Psoas muscle (tissue), 7 donors: ENCODE measurements at regions not wholly inside any gene's neighbourhood (a gene's known extent, or its start where the extent isn't known, plus 50 kb on each side); places are given as distances from the start of the nearest gene placed in this dataset.
"Not testable (repeated sequence)": the region's sequence is repeated elsewhere in the genome, so short reads cannot be mapped to it uniquely, and the experiment has no call there.

Source experiments
- ATAC-seq, 4 donors: fragments of 200-7000 bp; cut with Tn5 transposase; one replicate each; pipeline ENCODE4 v1.9.1; 2020; ENCODE audit warnings: moderate library complexity in 3 of 4, mild to moderate bottlenecking in 2 of 4
- DNase-seq, 2 donors: peaks; one replicate each; pipeline ENCODE4 v3.0.0-alpha.2; 2020
- H3K27ac ChIP-seq: fragments of 200-600 bp; one replicate; pipeline ENCODE4 v1.8.0; 2022
- H3K27me3 ChIP-seq, 3 donors: fragments of 200-600 bp in 1 of 3; one replicate each; pipeline versions ENCODE4 v1.6.1 to v1.8.0; 2013 to 2022; ENCODE audit warnings: low read length in 2 of 3, mild to moderate bottlenecking in 2 of 3, moderate library complexity in 1 of 3; ENCODE audit not compliant: insufficient read depth in 3 of 3
- H3K36me3 ChIP-seq, 2 donors: fragments of 200-600 bp in 1 of 2; one replicate each; pipeline versions ENCODE4 v1.6.1 to v1.8.0; 2013 to 2022; ENCODE audit warnings: low read depth in 1 of 2, mild to moderate bottlenecking in 1 of 2, moderate library complexity in 1 of 2; ENCODE audit not compliant: insufficient read depth in 1 of 2
- H3K4me1 ChIP-seq: fragments of 200-600 bp; one replicate; pipeline ENCODE4 v1.8.0; 2022
- H3K4me3 ChIP-seq: fragments of 200-600 bp; one replicate; pipeline ENCODE4 v1.8.0; 2022; ENCODE audit warnings: mild to moderate bottlenecking
- H3K9me3 ChIP-seq: fragments of 200-600 bp; one replicate; pipeline ENCODE4 v1.8.0; 2022
- WGBS, 3 donors: extraction: QIAGEN DNeasy Blood & Tissue Kit; methylation state at CpG; one replicate each; pipeline versions ENCODE4 v1.1.6 to v1.1.7; 2013; 5-methylcytosine and 5-hydroxymethylcytosine counted together
- intact Hi-C, 2 donors: fragments of 100-400 bp; cut with DNase I; formaldehyde crosslinking; loops; one replicate each; pipeline versions ENCODE4 v1.11.0 to v1.14.2; 2022
- TF ChIP-seq, protein P1 (sequence below): fragments of 200-600 bp; IDR thresholded peaks from one replicate; pipeline ENCODE4 v1.8.0; 2022; ENCODE audit warnings: antibody characterized with exemption
- donor health status: healthy with polysubstance abuse.
- donor health status: DM: no; HTN: no; CAD: no; lungs with moderate emphysema.
- donor health status: Bipolar disorder and iron deficiency.
- donor health status: healthy.
- donor health status: DM: yes; HTN: yes; CAD: no.
- donor health status: DM: no; HTN: no; CAD: no.
- donor health status: DM: yes; HTN: yes; CAD: no.

DNA sequence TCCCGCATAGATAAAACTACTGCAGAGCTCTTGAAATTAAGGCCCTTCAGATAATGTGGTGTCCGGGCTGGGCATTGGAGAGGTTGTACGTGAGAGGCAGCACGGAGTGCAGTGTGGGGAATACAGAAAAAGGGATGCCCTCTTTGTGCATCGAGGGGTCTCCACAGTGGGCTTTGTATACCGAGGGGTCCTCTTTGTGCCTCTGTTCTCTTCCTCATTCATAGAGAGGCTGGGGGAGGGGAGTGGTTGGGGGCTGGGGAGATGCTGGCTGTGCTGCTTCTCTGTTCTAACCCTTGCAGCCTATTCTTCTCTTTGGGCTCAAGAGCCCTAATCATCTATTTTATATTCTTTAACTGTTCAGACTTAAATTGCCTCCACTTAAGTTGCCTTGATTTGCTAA, 74.3 kb upstream of the NDN start:
- Histone ChIP-seq H3K36me3 (no peaks in the 10 kb centered on the region), H3K4me1 (no peaks in the 10 kb centered on the region), H3K9me3 (no peaks in the 10 kb centered on the region), H3K27me3 (no peaks in the 10 kb centered on the region), H3K27ac (no peak overlapping the region), H3K4me3 (no peak overlapping the region)
- ATAC-seq (no peak), DNase-seq (no peak)
- intact Hi-C loops = no loop called here
- 67 to 78% (median 77%) methylated on average over 6 of the region's 6 CpGs for WGBS, 3 donors
- TF ChIP-seq, protein P1, sequence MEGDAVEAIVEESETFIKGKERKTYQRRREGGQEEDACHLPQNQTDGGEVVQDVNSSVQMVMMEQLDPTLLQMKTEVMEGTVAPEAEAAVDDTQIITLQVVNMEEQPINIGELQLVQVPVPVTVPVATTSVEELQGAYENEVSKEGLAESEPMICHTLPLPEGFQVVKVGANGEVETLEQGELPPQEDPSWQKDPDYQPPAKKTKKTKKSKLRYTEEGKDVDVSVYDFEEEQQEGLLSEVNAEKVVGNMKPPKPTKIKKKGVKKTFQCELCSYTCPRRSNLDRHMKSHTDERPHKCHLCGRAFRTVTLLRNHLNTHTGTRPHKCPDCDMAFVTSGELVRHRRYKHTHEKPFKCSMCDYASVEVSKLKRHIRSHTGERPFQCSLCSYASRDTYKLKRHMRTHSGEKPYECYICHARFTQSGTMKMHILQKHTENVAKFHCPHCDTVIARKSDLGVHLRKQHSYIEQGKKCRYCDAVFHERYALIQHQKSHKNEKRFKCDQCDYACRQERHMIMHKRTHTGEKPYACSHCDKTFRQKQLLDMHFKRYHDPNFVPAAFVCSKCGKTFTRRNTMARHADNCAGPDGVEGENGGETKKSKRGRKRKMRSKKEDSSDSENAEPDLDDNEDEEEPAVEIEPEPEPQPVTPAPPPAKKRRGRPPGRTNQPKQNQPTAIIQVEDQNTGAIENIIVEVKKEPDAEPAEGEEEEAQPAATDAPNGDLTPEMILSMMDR = no peak

DNA sequence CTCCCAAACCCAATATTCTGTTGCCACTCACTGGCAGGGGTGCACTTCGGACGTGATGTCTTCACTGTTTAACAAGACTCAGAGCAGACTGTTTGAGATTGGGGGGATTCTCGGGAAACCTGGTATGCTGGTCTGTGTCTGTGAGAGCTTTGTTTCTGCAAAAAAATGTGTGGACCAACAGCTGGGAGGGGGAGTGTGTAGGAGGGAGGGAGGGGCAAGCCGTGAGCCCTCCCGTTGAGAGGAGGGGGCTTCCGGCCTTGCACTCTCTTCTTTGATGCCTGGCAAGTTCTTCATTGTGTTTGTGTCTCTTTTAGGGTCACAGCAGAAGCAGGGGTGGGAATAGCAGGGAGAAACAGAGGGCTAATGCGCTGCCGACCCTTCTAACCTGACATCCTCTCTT, 74.9 kb upstream of the NDN start:
- ATAC-seq (no peak), DNase-seq (no peak)
- Histone ChIP-seq H3K4me1 (no peaks in the 10 kb centered on the region), H3K27ac (no peak overlapping the region), H3K4me3 (no peak overlapping the region), H3K36me3 (no peaks in the 10 kb centered on the region), H3K9me3 (no peaks in the 10 kb centered on the region), H3K27me3 (no peaks in the 10 kb centered on the region)
- TF ChIP-seq, protein P1 = no peak
- WGBS, 3 donors = 55 to 63% (median 62%) methylated on average over 8 of the region's 8 CpGs
- intact Hi-C loops = no loop called here

DNA sequence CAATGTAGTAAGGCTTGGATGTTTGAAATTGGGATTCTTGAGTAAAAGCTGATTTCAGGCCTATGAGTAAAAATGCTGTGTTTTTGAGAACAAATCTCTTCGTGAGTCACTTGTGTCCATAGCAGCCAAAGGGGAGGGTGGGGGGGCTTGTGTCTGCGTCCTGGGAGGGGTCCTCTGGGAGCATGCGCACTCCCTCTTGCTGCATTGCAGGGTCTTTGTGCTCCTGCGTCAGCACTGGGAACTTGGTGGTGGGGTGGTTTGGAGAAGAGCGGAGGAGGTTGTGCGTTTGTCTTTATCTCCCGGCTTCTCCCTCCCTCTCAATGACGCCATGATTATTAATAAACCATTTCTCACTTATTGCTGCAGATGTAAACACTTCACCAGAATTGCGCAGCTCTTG, 75.9 kb upstream of the NDN start:
- no peak for ATAC-seq
- Histone ChIP-seq H3K27ac (no peak overlapping the region), H3K27me3 (no peaks in the 10 kb centered on the region), H3K4me1 (no peaks in the 10 kb centered on the region), H3K36me3 (no peaks in the 10 kb centered on the region), H3K9me3 (no peaks in the 10 kb centered on the region), H3K4me3 (no peak overlapping the region)
- intact Hi-C loops = no loop called here
- DNase-seq = no peak
- WGBS, 3 donors = 85 to 90% (median 89%) methylated on average over 9 of the region's 9 CpGs
- TF ChIP-seq, protein P1 = no peak

DNA sequence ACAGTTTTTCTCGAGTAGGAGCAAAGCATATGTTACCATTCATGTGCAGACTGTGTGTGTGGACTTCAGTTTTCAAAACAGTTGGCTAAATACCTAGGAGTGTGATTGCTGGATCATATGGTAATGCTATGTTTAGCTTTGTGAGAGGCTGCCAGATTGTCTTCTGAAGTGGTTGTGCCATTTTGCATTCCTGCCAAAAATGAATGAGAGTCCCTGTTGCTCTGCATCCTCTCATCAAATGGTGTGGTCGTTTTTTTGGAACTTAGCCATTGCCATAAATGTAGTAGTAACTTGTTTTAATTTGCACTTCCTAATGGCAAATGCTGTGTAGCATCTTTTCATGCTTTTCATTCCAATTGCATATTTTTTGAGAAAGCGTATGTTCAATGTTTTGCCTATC, 77.2 kb upstream of the NDN start:
- TF ChIP-seq, protein P1 = no peak
- no peaks in the 10 kb centered on the region for H3K9me3 ChIP-seq
- H3K4me3 ChIP-seq = no peak overlapping the region
- H3K36me3 ChIP-seq = no peaks in the 10 kb centered on the region
- intact Hi-C loops = no loop called here
- no peaks in the 10 kb centered on the region for H3K4me1 ChIP-seq
- no peak overlapping the region for H3K27ac ChIP-seq
- 44 to 49% (median 46%) methylated on average over 3 of the region's 3 CpGs for WGBS, 3 donors
- no peaks in the 10 kb centered on the region for H3K27me3 ChIP-seq
- DNase-seq = no peak
- ATAC-seq = no peak

DNA sequence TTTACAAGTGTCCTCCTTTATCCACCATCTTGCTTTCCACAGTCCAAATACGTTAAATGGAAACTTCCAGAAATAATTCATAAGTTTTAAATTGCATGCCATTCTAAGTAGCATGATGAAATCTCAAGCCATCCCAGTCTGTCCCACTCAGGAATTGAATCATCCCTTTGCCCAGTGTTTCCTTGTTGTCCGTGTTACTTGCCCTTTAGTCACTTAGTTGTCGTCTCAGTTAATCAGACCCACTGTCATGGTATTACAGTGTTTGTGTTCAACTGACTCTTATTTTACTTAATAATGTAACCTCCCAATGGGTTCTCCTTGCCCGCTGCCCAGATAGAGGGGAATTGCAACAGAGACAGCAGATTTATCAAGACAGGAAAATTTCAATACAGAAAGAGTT, 77.6 kb upstream of the NDN start:
- Histone ChIP-seq H3K9me3 (no peaks in the 10 kb centered on the region), H3K4me1 (no peaks in the 10 kb centered on the region), H3K27ac (no peak overlapping the region), H3K27me3 (no peaks in the 10 kb centered on the region), H3K36me3 (no peaks in the 10 kb centered on the region), H3K4me3 (no peak overlapping the region)
- 63 to 74% (median 74%) methylated on average over 4 of the region's 4 CpGs for WGBS, 3 donors
- intact Hi-C loops = no loop called here
- TF ChIP-seq, protein P1 = no peak
- no peak for ATAC-seq
- DNase-seq = no peak

DNA sequence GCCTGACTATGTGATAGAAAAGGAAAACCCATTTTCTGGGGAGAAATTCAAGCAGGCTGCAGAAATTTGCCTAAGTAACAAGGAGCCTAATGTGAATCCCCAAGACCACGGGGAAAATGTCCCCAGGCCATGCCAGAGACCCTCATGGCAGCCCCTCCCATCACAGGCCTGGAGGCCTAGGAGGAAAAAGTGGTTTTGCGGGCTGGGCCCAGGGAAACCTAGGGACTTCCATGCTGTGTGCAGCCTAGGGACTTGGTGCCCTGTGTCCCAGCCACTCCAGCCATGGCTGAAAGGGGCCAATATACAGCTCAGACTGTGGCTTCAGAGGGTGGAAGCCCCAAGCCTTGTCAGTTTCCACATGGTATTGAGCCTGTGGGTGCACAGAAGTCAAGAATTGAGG, 79.7 kb upstream of the NDN start:
- H3K9me3 ChIP-seq, H3K4me3 ChIP-seq, intact Hi-C loops, H3K4me1 ChIP-seq, H3K27me3 ChIP-seq, H3K36me3 ChIP-seq, DNase-seq, ATAC-seq, H3K27ac ChIP-seq: not testable (repeated sequence)
- 33 to 72% (median 67%) methylated on average over 2 of the region's 2 CpGs for WGBS, 3 donors
